ENCODE measurements at regions not wholly inside any gene's neighbourhood (a gene's known extent, or its start where the extent isn't known, plus 50 kb on each side); places are given as distances from the start of the nearest gene placed in this dataset.

DNA sequence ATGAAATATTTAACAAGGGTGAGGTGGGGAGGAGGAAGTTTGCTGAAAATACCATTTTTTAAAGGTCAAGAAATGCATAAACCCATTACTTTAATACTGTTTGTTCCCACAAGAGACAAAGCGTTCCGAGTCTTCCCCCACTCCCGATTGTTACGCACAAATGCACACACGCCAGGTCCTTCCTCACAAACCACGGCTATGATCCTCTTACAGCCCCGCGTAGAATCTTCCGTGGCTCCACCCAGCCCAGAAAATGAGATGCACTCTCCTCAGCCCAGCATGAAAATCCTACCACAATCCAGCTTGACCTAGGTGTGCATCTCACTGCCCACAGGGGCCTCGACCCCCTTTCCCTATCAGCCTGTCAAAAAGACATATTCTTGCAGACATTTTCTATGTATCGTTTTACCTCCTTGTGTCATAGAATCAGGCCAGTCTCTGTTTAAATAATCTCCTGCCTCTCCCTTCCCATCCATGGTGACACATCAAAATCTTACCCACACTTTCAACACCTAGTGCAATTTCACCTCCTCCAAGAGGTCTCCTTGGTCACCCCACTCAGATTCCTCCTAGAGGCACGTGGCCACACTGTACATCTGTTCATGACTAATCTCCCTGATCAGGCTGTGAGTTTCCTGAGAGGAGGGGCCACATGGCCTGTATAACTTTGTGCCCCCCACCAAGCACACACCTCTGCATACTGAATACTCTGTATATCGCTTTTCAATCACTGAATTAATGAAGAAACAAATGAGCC, 491.0 kb upstream of the KLHL29 start:
- TF ChIP-seq, protein P1, sequence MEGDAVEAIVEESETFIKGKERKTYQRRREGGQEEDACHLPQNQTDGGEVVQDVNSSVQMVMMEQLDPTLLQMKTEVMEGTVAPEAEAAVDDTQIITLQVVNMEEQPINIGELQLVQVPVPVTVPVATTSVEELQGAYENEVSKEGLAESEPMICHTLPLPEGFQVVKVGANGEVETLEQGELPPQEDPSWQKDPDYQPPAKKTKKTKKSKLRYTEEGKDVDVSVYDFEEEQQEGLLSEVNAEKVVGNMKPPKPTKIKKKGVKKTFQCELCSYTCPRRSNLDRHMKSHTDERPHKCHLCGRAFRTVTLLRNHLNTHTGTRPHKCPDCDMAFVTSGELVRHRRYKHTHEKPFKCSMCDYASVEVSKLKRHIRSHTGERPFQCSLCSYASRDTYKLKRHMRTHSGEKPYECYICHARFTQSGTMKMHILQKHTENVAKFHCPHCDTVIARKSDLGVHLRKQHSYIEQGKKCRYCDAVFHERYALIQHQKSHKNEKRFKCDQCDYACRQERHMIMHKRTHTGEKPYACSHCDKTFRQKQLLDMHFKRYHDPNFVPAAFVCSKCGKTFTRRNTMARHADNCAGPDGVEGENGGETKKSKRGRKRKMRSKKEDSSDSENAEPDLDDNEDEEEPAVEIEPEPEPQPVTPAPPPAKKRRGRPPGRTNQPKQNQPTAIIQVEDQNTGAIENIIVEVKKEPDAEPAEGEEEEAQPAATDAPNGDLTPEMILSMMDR (IDR thresholded peaks at IDR 0.05; ENCODE audit: insufficient read depth, low read length, poor library complexity, severe bottlenecking) = no peak
- TF ChIP-seq EZH2phosphoT487 (conservative IDR thresholded peaks at IDR 0.05; ENCODE audit: low read length) = no peak
